HuH-7 (cell line): ENCODE measurements at regions not wholly inside any gene's neighbourhood (a gene's known extent, or its start where the extent isn't known, plus 50 kb on each side); places are given as distances from the start of the nearest gene placed in this dataset.

Experiments used
- DNase-seq: peaks from one replicate; pipeline ENCODE4 v3.0.0; 2011; ENCODE audit warnings: low spot score

- no peak for DNase-seq
Observed at GRCh38 chr2:120828829-120829632, 93.4 kb downstream of the GLI2 start.

- DNase-seq: no peak
Observed at GRCh38 chr2:120829633-120830025, 94.0 kb downstream of the GLI2 start.

GRCh38 chr2:120830096-120830830 lies 94.6 kb downstream of the GLI2 start:
- no peak for DNase-seq

- no peak for DNase-seq
Observed at GRCh38 chr2:120831086-120831485, 95.4 kb downstream of the GLI2 start.

GRCh38 chr2:120831891-120832290 lies 96.2 kb downstream of the GLI2 start:
- DNase-seq: no peak

GRCh38 chr2:120832296-120833070 lies 96.8 kb downstream of the GLI2 start:
- DNase-seq: no peak

GRCh38 chr2:120833127-120833675 lies 97.5 kb downstream of the GLI2 start:
- DNase-seq: no peak

- DNase-seq: no peak
Observed at GRCh38 chr2:120834206-120834605, 98.5 kb downstream of the GLI2 start.

- no peak for DNase-seq
Observed at GRCh38 chr2:120836281-120836680, 100.6 kb downstream of the GLI2 start.

GRCh38 chr2:120840795-120841487 lies 105.3 kb downstream of the GLI2 start:
- DNase-seq: no peak

GRCh38 chr2:120842456-120843439 lies 107.1 kb downstream of the GLI2 start:
- DNase-seq: no peak

GRCh38 chr2:120844070-120844738 lies 108.5 kb downstream of the GLI2 start:
- DNase-seq: no peak

- no peak for DNase-seq
Observed at GRCh38 chr2:120845277-120845676, 109.6 kb downstream of the GLI2 start.

- DNase-seq: no peak
Observed at GRCh38 chr2:120846406-120847095, 110.9 kb downstream of the GLI2 start.

- DNase-seq: no peak
Observed at GRCh38 chr2:120847700-120848321, 112.1 kb downstream of the GLI2 start.

- no peak for DNase-seq
Observed at GRCh38 chr2:120849278-120849677, 113.6 kb downstream of the GLI2 start.

GRCh38 chr2:120850551-120850950 lies 114.9 kb downstream of the GLI2 start:
- no peak for DNase-seq

- DNase-seq: no peak
Observed at GRCh38 chr2:120851116-120851773, 115.6 kb downstream of the GLI2 start.
